HepG2 (cell line): ENCODE measurements at regions not wholly inside any gene's neighbourhood (a gene's known extent, or its start where the extent isn't known, plus 50 kb on each side); places are given as distances from the start of the nearest gene placed in this dataset.

Experiments used
- ATAC-seq: fragments of 200-7000 bp; cut with Tn5 transposase; 3 replicates; pipeline ENCODE4 v1.9.1; 2020; ENCODE audit warnings: mild to moderate bottlenecking, moderate library complexity
- BruUV-seq: library from RNA; stranded (reverse); fragments of 400-500 nt; replicated peaks from 2 replicates; lab custom pipeline; 2021; lab: Mats Ljungman, UMichigan
- CTCF ChIA-PET: fragments of 300-600 bp; formaldehyde crosslinking; extraction: SDS; loops from one replicate; lab custom pipeline; 2021; ENCODE audit warnings: low total read pairs, inconsistent platforms, low intra/inter-chr PET ratio; lab: Yijun Ruan, JAX
- POLR2A ChIA-PET: fragments of 350-600 bp; sonication (Branson Sonifier 250); formaldehyde crosslinking; loops from one replicate; lab custom pipeline; 2020; ENCODE audit warnings: antibody characterized with exemption, inconsistent platforms; lab: Yijun Ruan, JAX
- DNase-seq: peaks from one replicate; pipeline ENCODE4 v3.0.0-alpha.2; 2015; ENCODE audit warnings: low spot score
- FAIRE-seq: peaks from 3 replicates; lab custom pipeline; 2011; peaks lifted over from hg19 to GRCh38; lab: Jason Lieb, UNC
- H2AFZ ChIP-seq: one replicate; pipeline ENCODE4 v1.6.1; 2011; ENCODE audit warnings: low read length, inconsistent platforms
- H3K27ac ChIP-seq: fragments of 300-600 bp; 3 replicates; pipeline ENCODE4 v1.8.0; 2011; ENCODE audit warnings: mixed run types, mild to moderate bottlenecking, mixed read lengths, low read length, inconsistent platforms; ENCODE audit not compliant: insufficient read depth; ENCODE audit errors: extremely low read length
- H3K27me3 ChIP-seq, 2 experiments: fragments of 200-600 bp in 1 of 2; 2 replicates in 1 of 2; 3 replicates in 1 of 2; pipeline versions ENCODE4 v1.6.0 to v1.8.0; 2011; ENCODE audit warnings: low read length in 2 of 2, mild to moderate bottlenecking in 2 of 2, moderate library complexity in 2 of 2, inconsistent platforms in 1 of 2; ENCODE audit not compliant: insufficient read depth in 2 of 2, control insufficient read depth in 1 of 2
- H3K36me3 ChIP-seq, 2 experiments: fragments of 200-600 bp in 1 of 2; replicated peaks in 1 of 2; 2 replicates in 1 of 2; 3 replicates in 1 of 2; pipeline versions ENCODE4 v1.5.1 to v1.8.0; 2011; ENCODE audit warnings: low read length in 2 of 2, inconsistent platforms in 1 of 2; ENCODE audit not compliant: insufficient read depth in 2 of 2, control insufficient read depth in 1 of 2
- H3K4me1 ChIP-seq: 2 replicates; pipeline ENCODE4 v1.5.1; 2012; ENCODE audit warnings: low read length, inconsistent platforms; ENCODE audit not compliant: insufficient read depth
- H3K4me2 ChIP-seq: 2 replicates; pipeline ENCODE4 v1.6.0; 2011; ENCODE audit warnings: low read depth, low read length, inconsistent platforms
- H3K4me3 ChIP-seq, 3 experiments: fragments of 200-600 bp in 1 of 3; sonication (generic), shearing (Covaris generic) in 1 of 3; replicated peaks in 1 of 3; 2 replicates each; pipeline ENCODE4 v1.5.1; 2011 to 2016; ENCODE audit warnings: low read length in 3 of 3, inconsistent platforms in 2 of 3, low read depth in 2 of 3, mild to moderate bottlenecking in 2 of 3, control low read depth in 1 of 3, mixed read lengths in 1 of 3; ENCODE audit not compliant: insufficient read depth in 1 of 3
- H3K79me2 ChIP-seq: one replicate; pipeline ENCODE4 v1.6.1; 2011; ENCODE audit warnings: low read length, inconsistent platforms; ENCODE audit not compliant: insufficient read depth
- H3K9ac ChIP-seq: 2 replicates; pipeline ENCODE4 v1.6.0; 2011; ENCODE audit warnings: mild to moderate bottlenecking, low read depth, low read length, inconsistent platforms; ENCODE audit not compliant: insufficient read depth
- H3K9me3 ChIP-seq: 2 replicates; pipeline ENCODE4 v1.5.1; 2012; ENCODE audit warnings: mild to moderate bottlenecking, low read length
- H4K20me1 ChIP-seq: 2 replicates; pipeline ENCODE4 v1.6.0; 2011; ENCODE audit warnings: inconsistent platforms, mild to moderate bottlenecking, low read length, moderate library complexity; ENCODE audit not compliant: insufficient read depth
- ARNT2 ChIP-seq: sonication (generic); formaldehyde crosslinking; IDR thresholded peaks from 2 replicates; pipeline ENCODE4 v1.8.0; 2022; ENCODE audit warnings: mild to moderate bottlenecking, low read depth, missing genetic modification reagents, moderate library complexity
- FOXK2 ChIP-seq: fragments of 450-650 bp; IDR thresholded peaks from 2 replicates; pipeline ENCODE4 v1.6.1; 2016
- FOXM1 ChIP-seq: sonication (generic); formaldehyde crosslinking; IDR thresholded peaks from 2 replicates; pipeline ENCODE4 v1.5.0; 2020; ENCODE audit warnings: missing genetic modification reagents
- ISL2 ChIP-seq: sonication (generic); formaldehyde crosslinking; IDR thresholded peaks from 2 replicates; pipeline ENCODE4 v1.5.0; 2020; ENCODE audit warnings: missing genetic modification reagents
- PRMT3 ChIP-seq: sonication (generic); formaldehyde crosslinking; IDR thresholded peaks from 2 replicates; pipeline ENCODE4 v1.8.1; 2022; ENCODE audit warnings: low read depth, mild to moderate bottlenecking, moderate library complexity, missing genetic modification reagents, borderline replicate concordance
- RFX1 ChIP-seq: fragments of 450-650 bp; IDR thresholded peaks from 2 replicates; pipeline ENCODE4 v1.6.1; 2017
- RFXANK ChIP-seq: IDR thresholded peaks from 2 replicates; pipeline ENCODE4 v1.6.1; 2016
- ZKSCAN5 ChIP-seq: sonication (generic); formaldehyde crosslinking; IDR thresholded peaks from 2 replicates; pipeline ENCODE4 v1.5.1; 2020; ENCODE audit warnings: mild to moderate bottlenecking, missing genetic modification reagents
- ZNF136 ChIP-seq: sonication (generic); formaldehyde crosslinking; IDR thresholded peaks from 2 replicates; pipeline ENCODE4 v1.8.1; 2022; ENCODE audit warnings: low read depth, mild to moderate bottlenecking, moderate library complexity, missing genetic modification reagents
- ZNF354B ChIP-seq: sonication (generic); formaldehyde crosslinking; IDR thresholded peaks from 2 replicates; pipeline ENCODE4 v1.8.0; 2022; ENCODE audit warnings: mild to moderate bottlenecking, missing genetic modification reagents
- ZNF746 ChIP-seq: sonication (generic); formaldehyde crosslinking; IDR thresholded peaks from 2 replicates; pipeline ENCODE4 v1.8.0; 2022; ENCODE audit warnings: mild to moderate bottlenecking, missing genetic modification reagents
- ZNF768 ChIP-seq: sonication (generic); formaldehyde crosslinking; IDR thresholded peaks from 2 replicates; pipeline ENCODE4 v1.4.0; 2020; ENCODE audit warnings: missing genetic modification reagents
- WGBS: methylation state at CpG from one replicate; pipeline ENCODE4 v1.1.6; 2017; ENCODE audit warnings: low lambda C conversion rate; 5-methylcytosine and 5-hydroxymethylcytosine counted together
- in situ Hi-C: cut with HindIII; loops from 2 replicates; pipeline ENCODE4 v1.10.0; 2017; ENCODE audit warnings: low pct_unique_long_range_greater_than_20kb; ENCODE audit not compliant: extremely low pct_ligation_motif_present
- intact Hi-C: fragments of 100-400 bp; cut with micrococcal nuclease; formaldehyde crosslinking; loops from one replicate; pipeline ENCODE4 v1.10.0; 2022; ENCODE audit not compliant: unreplicated experiment
- TF ChIP-seq, protein P1 (sequence below): sonication (generic); formaldehyde crosslinking; IDR thresholded peaks from 2 replicates; pipeline ENCODE4 v1.4.0; 2020; ENCODE audit warnings: missing genetic modification reagents, borderline replicate concordance
- TF ChIP-seq, protein P2 (sequence below): sonication (generic); formaldehyde crosslinking; IDR thresholded peaks from 2 replicates; pipeline ENCODE4 v1.4.0; 2020; ENCODE audit warnings: missing genetic modification reagents

DNA sequence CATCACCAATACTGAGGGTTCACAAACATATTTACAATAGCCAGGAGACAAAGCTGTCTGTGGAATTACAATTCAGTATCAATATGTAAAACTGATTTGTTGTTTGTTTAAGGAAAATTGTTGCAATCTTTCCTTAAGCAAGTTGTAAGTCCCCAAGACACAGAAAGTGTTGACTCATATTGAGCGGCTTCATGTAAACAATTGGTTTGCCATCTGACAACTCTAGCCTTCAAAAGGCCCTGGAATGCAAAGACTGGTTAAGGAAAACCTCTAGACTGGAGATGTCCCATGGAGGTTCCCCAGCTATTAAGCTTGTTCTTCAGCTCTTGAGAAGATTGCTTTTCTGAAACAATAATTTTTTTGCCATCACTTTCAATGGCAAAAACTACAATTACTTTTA is 283.7 kb upstream of the PROK2 start (continued):
- TF ChIP-seq, protein P1, sequence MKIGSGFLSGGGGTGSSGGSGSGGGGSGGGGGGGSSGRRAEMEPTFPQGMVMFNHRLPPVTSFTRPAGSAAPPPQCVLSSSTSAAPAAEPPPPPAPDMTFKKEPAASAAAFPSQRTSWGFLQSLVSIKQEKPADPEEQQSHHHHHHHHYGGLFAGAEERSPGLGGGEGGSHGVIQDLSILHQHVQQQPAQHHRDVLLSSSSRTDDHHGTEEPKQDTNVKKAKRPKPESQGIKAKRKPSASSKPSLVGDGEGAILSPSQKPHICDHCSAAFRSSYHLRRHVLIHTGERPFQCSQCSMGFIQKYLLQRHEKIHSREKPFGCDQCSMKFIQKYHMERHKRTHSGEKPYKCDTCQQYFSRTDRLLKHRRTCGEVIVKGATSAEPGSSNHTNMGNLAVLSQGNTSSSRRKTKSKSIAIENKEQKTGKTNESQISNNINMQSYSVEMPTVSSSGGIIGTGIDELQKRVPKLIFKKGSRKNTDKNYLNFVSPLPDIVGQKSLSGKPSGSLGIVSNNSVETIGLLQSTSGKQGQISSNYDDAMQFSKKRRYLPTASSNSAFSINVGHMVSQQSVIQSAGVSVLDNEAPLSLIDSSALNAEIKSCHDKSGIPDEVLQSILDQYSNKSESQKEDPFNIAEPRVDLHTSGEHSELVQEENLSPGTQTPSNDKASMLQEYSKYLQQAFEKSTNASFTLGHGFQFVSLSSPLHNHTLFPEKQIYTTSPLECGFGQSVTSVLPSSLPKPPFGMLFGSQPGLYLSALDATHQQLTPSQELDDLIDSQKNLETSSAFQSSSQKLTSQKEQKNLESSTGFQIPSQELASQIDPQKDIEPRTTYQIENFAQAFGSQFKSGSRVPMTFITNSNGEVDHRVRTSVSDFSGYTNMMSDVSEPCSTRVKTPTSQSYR (CRISPR knock-in tag), result no peak
- TF ChIP-seq ZNF768 (CRISPR knock-in tag) (no peak), ZNF354B (CRISPR knock-in tag) (no peak), RFX1 (no peak), ARNT2 (CRISPR knock-in tag) (no peak), ISL2 (CRISPR knock-in tag) (no peak), ZKSCAN5 (CRISPR knock-in tag) (no peak)

DNA sequence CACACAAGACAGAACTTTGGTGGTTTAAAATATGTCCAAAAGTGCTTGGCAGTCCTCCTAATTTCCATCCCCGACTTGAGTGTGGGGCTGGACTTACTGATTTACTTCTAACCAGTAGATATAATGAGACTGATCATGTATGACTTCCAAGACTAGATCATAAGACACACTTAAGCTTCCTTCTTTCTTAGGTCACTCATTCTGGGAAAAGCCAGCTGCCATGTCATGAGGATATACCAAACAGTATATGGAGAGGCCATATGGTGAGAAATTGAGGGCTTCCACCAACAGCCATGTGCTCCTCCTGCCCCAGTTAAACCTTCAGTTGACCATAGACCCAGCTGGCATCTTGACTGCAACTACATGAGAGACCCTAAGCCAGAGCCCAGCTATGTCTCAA is 282.8 kb upstream of the PROK2 start:
- Histone ChIP-seq H3K9ac (no peak overlapping the region), H3K36me3 (no peaks in the 10 kb centered on the region), H3K4me3 (no peak overlapping the region), H3K27me3 (peaks cover 0 to 4% of the 10 kb centered on the region in 2 experiments; a peak in 1 of 5 replicates), H3K4me2 (no peak overlapping the region), H3K27ac (no peak overlapping the region), H4K20me1 (no peaks in the 10 kb centered on the region), H3K79me2 (no peaks in the 10 kb centered on the region), H3K9me3 (no peaks in the 10 kb centered on the region), H3K4me1 (no peaks in the 10 kb centered on the region), H2AFZ (no peak overlapping the region)
- ChIA-PET CTCF (no interaction called here), POLR2A (no interaction called here)
- no TSS peak for BruUV-seq
- no peak for DNase-seq
- ATAC-seq, result no peak
- TF ChIP-seq, protein P2, sequence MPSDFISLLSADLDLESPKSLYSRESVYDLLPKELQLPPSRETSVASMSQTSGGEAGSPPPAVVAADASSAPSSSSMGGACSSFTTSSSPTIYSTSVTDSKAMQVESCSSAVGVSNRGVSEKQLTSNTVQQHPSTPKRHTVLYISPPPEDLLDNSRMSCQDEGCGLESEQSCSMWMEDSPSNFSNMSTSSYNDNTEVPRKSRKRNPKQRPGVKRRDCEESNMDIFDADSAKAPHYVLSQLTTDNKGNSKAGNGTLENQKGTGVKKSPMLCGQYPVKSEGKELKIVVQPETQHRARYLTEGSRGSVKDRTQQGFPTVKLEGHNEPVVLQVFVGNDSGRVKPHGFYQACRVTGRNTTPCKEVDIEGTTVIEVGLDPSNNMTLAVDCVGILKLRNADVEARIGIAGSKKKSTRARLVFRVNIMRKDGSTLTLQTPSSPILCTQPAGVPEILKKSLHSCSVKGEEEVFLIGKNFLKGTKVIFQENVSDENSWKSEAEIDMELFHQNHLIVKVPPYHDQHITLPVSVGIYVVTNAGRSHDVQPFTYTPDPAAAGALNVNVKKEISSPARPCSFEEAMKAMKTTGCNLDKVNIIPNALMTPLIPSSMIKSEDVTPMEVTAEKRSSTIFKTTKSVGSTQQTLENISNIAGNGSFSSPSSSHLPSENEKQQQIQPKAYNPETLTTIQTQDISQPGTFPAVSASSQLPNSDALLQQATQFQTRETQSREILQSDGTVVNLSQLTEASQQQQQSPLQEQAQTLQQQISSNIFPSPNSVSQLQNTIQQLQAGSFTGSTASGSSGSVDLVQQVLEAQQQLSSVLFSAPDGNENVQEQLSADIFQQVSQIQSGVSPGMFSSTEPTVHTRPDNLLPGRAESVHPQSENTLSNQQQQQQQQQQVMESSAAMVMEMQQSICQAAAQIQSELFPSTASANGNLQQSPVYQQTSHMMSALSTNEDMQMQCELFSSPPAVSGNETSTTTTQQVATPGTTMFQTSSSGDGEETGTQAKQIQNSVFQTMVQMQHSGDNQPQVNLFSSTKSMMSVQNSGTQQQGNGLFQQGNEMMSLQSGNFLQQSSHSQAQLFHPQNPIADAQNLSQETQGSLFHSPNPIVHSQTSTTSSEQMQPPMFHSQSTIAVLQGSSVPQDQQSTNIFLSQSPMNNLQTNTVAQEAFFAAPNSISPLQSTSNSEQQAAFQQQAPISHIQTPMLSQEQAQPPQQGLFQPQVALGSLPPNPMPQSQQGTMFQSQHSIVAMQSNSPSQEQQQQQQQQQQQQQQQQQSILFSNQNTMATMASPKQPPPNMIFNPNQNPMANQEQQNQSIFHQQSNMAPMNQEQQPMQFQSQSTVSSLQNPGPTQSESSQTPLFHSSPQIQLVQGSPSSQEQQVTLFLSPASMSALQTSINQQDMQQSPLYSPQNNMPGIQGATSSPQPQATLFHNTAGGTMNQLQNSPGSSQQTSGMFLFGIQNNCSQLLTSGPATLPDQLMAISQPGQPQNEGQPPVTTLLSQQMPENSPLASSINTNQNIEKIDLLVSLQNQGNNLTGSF, result no peak
- no peak for TF ChIP-seq FOXK2
- no peak for TF ChIP-seq RFXANK
- no peak for TF ChIP-seq FOXM1 (CRISPR knock-in tag)
- TF ChIP-seq ZNF354B (CRISPR knock-in tag), result no peak
- TF ChIP-seq PRMT3, result no peak
- no peak for TF ChIP-seq ZNF746 (CRISPR knock-in tag)
- TF ChIP-seq ZNF136 (CRISPR knock-in tag), result no peak
- no CpG with 5 or more reads among the region's 1 CpG for WGBS
- FAIRE-seq, result no peak
- intact Hi-C loops, result no loop called here
- in situ Hi-C loops, result no loop called here
